Esophagus squamous epithelium (tissue), 4 donors: ENCODE measurements at regions not wholly inside any gene's neighbourhood (a gene's known extent, or its start where the extent isn't known, plus 50 kb on each side); places are given as distances from the start of the nearest gene placed in this dataset.

ENCODE experiments used
- POLR2A ChIP-seq, 4 donors: fragments of 450-650 bp; IDR thresholded peaks; one replicate each; pipeline ENCODE4 v1.6.1; 2017; ENCODE audit warnings: antibody characterized with exemption in 4 of 4, mild to moderate bottlenecking in 4 of 4, moderate library complexity in 3 of 4
- TF ChIP-seq, protein P1 (sequence below), 6 experiments: fragments of 450-650 bp in 4 of 6; fragments of 200-600 bp in 2 of 6; sonication (generic) in 2 of 6; IDR thresholded peaks; one replicate each; pipeline ENCODE4 v1.5.1; 2016 to 2019; ENCODE audit warnings: antibody characterized with exemption in 6 of 6, mild to moderate bottlenecking in 4 of 6, moderate library complexity in 4 of 6

- TF ChIP-seq, protein P1, sequence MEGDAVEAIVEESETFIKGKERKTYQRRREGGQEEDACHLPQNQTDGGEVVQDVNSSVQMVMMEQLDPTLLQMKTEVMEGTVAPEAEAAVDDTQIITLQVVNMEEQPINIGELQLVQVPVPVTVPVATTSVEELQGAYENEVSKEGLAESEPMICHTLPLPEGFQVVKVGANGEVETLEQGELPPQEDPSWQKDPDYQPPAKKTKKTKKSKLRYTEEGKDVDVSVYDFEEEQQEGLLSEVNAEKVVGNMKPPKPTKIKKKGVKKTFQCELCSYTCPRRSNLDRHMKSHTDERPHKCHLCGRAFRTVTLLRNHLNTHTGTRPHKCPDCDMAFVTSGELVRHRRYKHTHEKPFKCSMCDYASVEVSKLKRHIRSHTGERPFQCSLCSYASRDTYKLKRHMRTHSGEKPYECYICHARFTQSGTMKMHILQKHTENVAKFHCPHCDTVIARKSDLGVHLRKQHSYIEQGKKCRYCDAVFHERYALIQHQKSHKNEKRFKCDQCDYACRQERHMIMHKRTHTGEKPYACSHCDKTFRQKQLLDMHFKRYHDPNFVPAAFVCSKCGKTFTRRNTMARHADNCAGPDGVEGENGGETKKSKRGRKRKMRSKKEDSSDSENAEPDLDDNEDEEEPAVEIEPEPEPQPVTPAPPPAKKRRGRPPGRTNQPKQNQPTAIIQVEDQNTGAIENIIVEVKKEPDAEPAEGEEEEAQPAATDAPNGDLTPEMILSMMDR (IDR thresholded peaks at IDR 0.05), result no peak
- TF ChIP-seq POLR2A (IDR thresholded peaks at IDR 0.05), result no peak
These were observed 105.0 kb upstream of the EEF1E1 start for GRCh38 chr6:8207191-8207868.
